ENCODE measurements at regions not wholly inside any gene's neighbourhood (a gene's known extent, or its start where the extent isn't known, plus 50 kb on each side); places are given as distances from the start of the nearest gene placed in this dataset.

DNA sequence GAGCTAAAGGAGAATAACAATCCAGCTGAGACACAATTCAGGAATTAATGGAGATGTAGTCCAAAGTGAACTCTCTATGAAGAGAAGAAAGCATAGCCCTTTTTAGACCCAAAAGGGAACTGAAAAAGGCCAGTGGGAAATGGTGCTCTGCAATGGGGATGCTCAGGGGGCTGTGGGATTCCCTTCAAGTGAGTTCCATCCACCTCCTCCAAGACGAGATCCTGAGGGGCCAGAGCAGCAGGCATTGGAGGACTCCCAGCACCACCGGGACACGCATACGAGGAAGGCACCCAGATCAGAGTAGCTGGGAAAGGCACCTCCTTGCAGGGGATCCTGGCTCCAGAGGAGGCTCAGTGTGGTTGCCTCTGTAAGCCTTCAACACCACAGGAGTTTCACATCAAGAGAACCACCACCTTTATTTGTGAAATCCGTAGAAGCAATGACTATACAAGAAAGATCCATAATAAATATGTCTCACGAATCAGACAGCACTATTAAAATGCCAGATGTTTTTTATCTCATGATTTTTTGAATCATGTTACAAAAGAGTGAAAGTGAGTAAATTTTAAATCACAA lies 288.2 kb downstream of the MED10 start:
- no peak for DNase-seq
- H3K79me1 ChIP-seq (ENCODE audit: low read length) = no peaks in the 10 kb centered on the region
- no CpG with 5 or more reads among the region's 6 CpGs for WGBS (ENCODE audit: extremely low coverage, insufficient coverage, low lambda C conversion rate)
- no peak overlapping the region for H4K8ac ChIP-seq (ENCODE audit: low read depth, low read length)
- H2BK15ac ChIP-seq (replicated peaks; ENCODE audit: low read depth) = no peak overlapping the region
- H2AK5ac ChIP-seq (ENCODE audit: low read length) = no peak overlapping the region
- H3K79me2 ChIP-seq (ENCODE audit: control insufficient read depth, insufficient read depth, low read length) = no peaks in the 10 kb centered on the region
- no peak overlapping the region for H3K4me2 ChIP-seq (ENCODE audit: low read length)
- H3K4me1 ChIP-seq (ENCODE audit: control insufficient read depth, low read depth, low read length) = no peaks in the 10 kb centered on the region
- no peaks in the 10 kb centered on the region for H3K27me3 ChIP-seq (ENCODE audit: insufficient read depth, low read length, poor library complexity)
- no peak overlapping the region for H2BK5ac ChIP-seq (ENCODE audit: low read length)
- no peak overlapping the region for H3K23ac ChIP-seq (ENCODE audit: low read length)
- no peak overlapping the region for H3K4ac ChIP-seq (ENCODE audit: low read depth, low read length)
- H4K5ac ChIP-seq (ENCODE audit: low read length) = no peak overlapping the region
- no peaks in the 10 kb centered on the region for H3K36me3 ChIP-seq (ENCODE audit: control insufficient read depth, insufficient read depth, low read length)
- H3K56ac ChIP-seq (ENCODE audit: low read length) = no peak overlapping the region
- no peak overlapping the region for H2BK120ac ChIP-seq (ENCODE audit: low read depth, low read length)
- H3K4me3 ChIP-seq (ENCODE audit: low read length) = no peak overlapping the region
- H3K9ac ChIP-seq (ENCODE audit: low read length) = no peak overlapping the region
- no peak overlapping the region for H3K18ac ChIP-seq (ENCODE audit: low read length)
- H3K27ac ChIP-seq (ENCODE audit: low read depth, low read length) = no peak overlapping the region

DNA sequence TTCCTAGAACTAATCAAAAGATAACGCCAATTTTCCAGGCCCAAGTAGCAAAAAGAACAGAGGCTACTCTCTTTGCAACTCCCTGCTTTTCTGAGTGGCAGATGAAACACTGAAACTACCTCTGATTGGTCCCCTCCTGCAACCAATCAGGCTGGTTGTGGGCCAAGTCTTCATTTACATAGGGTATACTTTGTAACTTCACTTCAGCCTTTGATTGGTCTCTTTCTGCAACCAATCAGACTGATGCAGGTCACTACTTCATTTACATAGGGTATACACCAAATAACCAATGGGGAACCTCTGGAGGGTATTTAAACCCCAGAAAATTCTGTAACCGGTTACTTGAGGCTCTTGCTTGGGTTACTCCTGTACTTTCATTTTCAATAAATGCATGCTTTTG lies 289.6 kb downstream of the MED10 start:
- Histone ChIP-seq H2BK15ac (replicated peaks; ENCODE audit: low read depth) (no peak overlapping the region), H3K79me2 (ENCODE audit: control insufficient read depth, insufficient read depth, low read length) (no peaks in the 10 kb centered on the region), H3K23ac (ENCODE audit: low read length) (no peak overlapping the region), H3K4me2 (ENCODE audit: low read length) (no peak overlapping the region), H4K8ac (ENCODE audit: low read depth, low read length) (no peak overlapping the region), H2AK5ac (ENCODE audit: low read length) (no peak overlapping the region), H3K4me3 (ENCODE audit: low read length) (no peak overlapping the region), H3K27ac (ENCODE audit: low read depth, low read length) (no peak overlapping the region), H3K4me1 (ENCODE audit: control insufficient read depth, low read depth, low read length) (no peaks in the 10 kb centered on the region), H4K5ac (ENCODE audit: low read length) (no peak overlapping the region), H3K9ac (ENCODE audit: low read length) (no peak overlapping the region), H3K18ac (ENCODE audit: low read length) (no peak overlapping the region), H3K27me3 (ENCODE audit: insufficient read depth, low read length, poor library complexity) (no peaks in the 10 kb centered on the region), H2BK120ac (ENCODE audit: low read depth, low read length) (no peak overlapping the region), H3K56ac (ENCODE audit: low read length) (no peak overlapping the region), H2BK5ac (ENCODE audit: low read length) (no peak overlapping the region), H3K79me1 (ENCODE audit: low read length) (no peaks in the 10 kb centered on the region), H3K36me3 (ENCODE audit: control insufficient read depth, insufficient read depth, low read length) (no peaks in the 10 kb centered on the region), H3K4ac (ENCODE audit: low read depth, low read length) (no peak overlapping the region)
- DNase-seq = no peak
- no CpG with 5 or more reads among the region's 2 CpGs for WGBS (ENCODE audit: extremely low coverage, insufficient coverage, low lambda C conversion rate)

DNA sequence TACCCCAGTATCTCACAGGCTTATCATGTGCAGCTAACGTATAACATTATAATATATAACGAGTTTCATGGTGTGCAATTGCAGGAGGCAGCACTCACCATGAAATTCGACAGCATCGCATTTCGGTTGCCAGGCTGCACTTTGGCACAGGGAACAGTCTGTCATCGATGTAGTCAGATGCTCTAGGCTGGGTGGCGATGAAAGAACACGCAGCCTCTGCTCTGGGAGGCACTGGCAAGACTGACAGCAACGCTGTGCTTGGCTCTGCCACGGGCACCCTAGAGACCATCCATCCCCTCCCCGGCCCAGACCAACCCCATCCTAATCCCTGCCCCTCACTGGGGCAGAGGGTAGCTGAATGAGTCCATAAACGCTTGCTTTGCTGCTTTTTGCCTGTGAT lies 290.8 kb downstream of the MED10 start:
- no peak overlapping the region for H3K56ac ChIP-seq (ENCODE audit: low read length)
- H3K4me3 ChIP-seq (ENCODE audit: low read length) = no peak overlapping the region
- H3K79me1 ChIP-seq (ENCODE audit: low read length) = no peaks in the 10 kb centered on the region
- H3K4me2 ChIP-seq (ENCODE audit: low read length) = no peak overlapping the region
- no peak for DNase-seq
- H3K23ac ChIP-seq (ENCODE audit: low read length) = no peak overlapping the region
- 100% methylated on average over 1 of the region's 12 CpGs for WGBS (ENCODE audit: extremely low coverage, insufficient coverage, low lambda C conversion rate)
- H3K27me3 ChIP-seq (ENCODE audit: insufficient read depth, low read length, poor library complexity) = no peaks in the 10 kb centered on the region
- no peak overlapping the region for H2BK15ac ChIP-seq (replicated peaks; ENCODE audit: low read depth)
- H3K27ac ChIP-seq (ENCODE audit: low read depth, low read length) = no peak overlapping the region
- no peaks in the 10 kb centered on the region for H3K36me3 ChIP-seq (ENCODE audit: control insufficient read depth, insufficient read depth, low read length)
- no peak overlapping the region for H2BK120ac ChIP-seq (ENCODE audit: low read depth, low read length)
- H2AK5ac ChIP-seq (ENCODE audit: low read length) = no peak overlapping the region
- no peaks in the 10 kb centered on the region for H3K4me1 ChIP-seq (ENCODE audit: control insufficient read depth, low read depth, low read length)
- H3K4ac ChIP-seq (ENCODE audit: low read depth, low read length) = no peak overlapping the region
- no peak overlapping the region for H3K18ac ChIP-seq (ENCODE audit: low read length)
- H4K5ac ChIP-seq (ENCODE audit: low read length) = no peak overlapping the region
- H3K9ac ChIP-seq (ENCODE audit: low read length) = no peak overlapping the region
- no peak overlapping the region for H4K8ac ChIP-seq (ENCODE audit: low read depth, low read length)
- no peak overlapping the region for H2BK5ac ChIP-seq (ENCODE audit: low read length)
- H3K79me2 ChIP-seq (ENCODE audit: control insufficient read depth, insufficient read depth, low read length) = no peaks in the 10 kb centered on the region

DNA sequence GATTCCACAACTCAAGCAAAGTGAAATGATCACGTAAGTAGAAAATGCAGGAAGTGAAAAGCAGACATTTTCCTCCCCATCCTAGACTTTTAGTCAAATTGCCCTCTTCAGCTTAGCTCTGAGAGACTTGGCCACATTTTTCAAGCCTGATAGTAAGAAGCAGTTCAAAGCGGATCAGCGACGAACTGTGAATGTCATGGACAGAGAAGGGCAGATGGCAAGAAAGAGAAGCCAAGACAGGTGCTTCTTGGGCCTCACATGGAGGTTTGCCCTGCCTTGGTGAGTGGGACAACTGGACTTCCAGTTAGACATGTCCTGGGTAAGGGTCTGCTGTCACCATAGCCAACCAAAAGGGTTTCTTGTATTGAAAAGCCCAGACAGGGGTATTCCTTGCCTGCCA lies 291.5 kb downstream of the MED10 start:
- Histone ChIP-seq H3K18ac (ENCODE audit: low read length) (no peak overlapping the region), H3K36me3 (ENCODE audit: control insufficient read depth, insufficient read depth, low read length) (no peaks in the 10 kb centered on the region), H2BK5ac (ENCODE audit: low read length) (no peak overlapping the region), H4K8ac (ENCODE audit: low read depth, low read length) (no peak overlapping the region), H3K4me1 (ENCODE audit: control insufficient read depth, low read depth, low read length) (no peaks in the 10 kb centered on the region), H3K9ac (ENCODE audit: low read length) (no peak overlapping the region), H2AK5ac (ENCODE audit: low read length) (no peak overlapping the region), H2BK120ac (ENCODE audit: low read depth, low read length) (no peak overlapping the region), H2BK15ac (replicated peaks; ENCODE audit: low read depth) (no peak overlapping the region), H3K4ac (ENCODE audit: low read depth, low read length) (no peak overlapping the region), H3K79me1 (ENCODE audit: low read length) (no peaks in the 10 kb centered on the region), H3K4me3 (ENCODE audit: low read length) (no peak overlapping the region), H4K5ac (ENCODE audit: low read length) (no peak overlapping the region), H3K27me3 (ENCODE audit: insufficient read depth, low read length, poor library complexity) (no peaks in the 10 kb centered on the region), H3K56ac (ENCODE audit: low read length) (no peak overlapping the region), H3K27ac (ENCODE audit: low read depth, low read length) (no peak overlapping the region), H3K23ac (ENCODE audit: low read length) (no peak overlapping the region), H3K4me2 (ENCODE audit: low read length) (no peak overlapping the region), H3K79me2 (ENCODE audit: control insufficient read depth, insufficient read depth, low read length) (no peaks in the 10 kb centered on the region)
- DNase-seq = no peak
- no CpG with 5 or more reads among the region's 4 CpGs for WGBS (ENCODE audit: extremely low coverage, insufficient coverage, low lambda C conversion rate)

DNA sequence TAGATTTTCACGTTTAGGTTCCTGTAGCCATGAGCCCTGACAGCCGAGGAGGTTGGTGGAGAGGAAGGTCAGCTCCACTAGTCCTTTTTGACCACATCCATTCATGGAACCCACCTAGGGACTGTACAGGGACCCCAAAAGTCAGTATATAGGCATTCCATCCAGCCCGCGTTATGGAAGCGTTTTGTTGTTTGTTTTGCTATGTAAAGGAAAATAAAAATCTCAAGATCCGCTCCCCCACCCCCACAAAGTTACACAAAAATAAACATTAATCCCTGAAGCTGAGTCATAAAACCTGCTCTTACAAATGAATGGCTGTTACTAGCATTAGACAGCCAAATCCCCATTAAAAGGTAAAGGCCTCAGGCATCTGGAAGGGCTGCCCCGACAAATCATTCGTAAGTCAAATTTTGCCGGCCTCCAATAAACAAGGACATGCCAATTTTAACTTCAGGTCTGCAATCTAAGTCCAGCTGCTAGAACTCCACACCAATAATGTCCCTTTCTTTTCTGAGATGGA lies 292.9 kb downstream of the MED10 start:
- H4K8ac ChIP-seq (ENCODE audit: low read depth, low read length) = no peak overlapping the region
- no peak overlapping the region for H2AK5ac ChIP-seq (ENCODE audit: low read length)
- H3K4me1 ChIP-seq (ENCODE audit: control insufficient read depth, low read depth, low read length) = no peaks in the 10 kb centered on the region
- H3K56ac ChIP-seq (ENCODE audit: low read length) = no peak overlapping the region
- H4K5ac ChIP-seq (ENCODE audit: low read length) = no peak overlapping the region
- H2BK120ac ChIP-seq (ENCODE audit: low read depth, low read length) = no peak overlapping the region
- no peaks in the 10 kb centered on the region for H3K36me3 ChIP-seq (ENCODE audit: control insufficient read depth, insufficient read depth, low read length)
- H3K4me3 ChIP-seq (ENCODE audit: low read length) = no peak overlapping the region
- H3K23ac ChIP-seq (ENCODE audit: low read length) = no peak overlapping the region
- H3K27ac ChIP-seq (ENCODE audit: low read depth, low read length) = no peak overlapping the region
- H3K4ac ChIP-seq (ENCODE audit: low read depth, low read length) = no peak overlapping the region
- DNase-seq = no peak
- no peaks in the 10 kb centered on the region for H3K79me1 ChIP-seq (ENCODE audit: low read length)
- no peak overlapping the region for H2BK5ac ChIP-seq (ENCODE audit: low read length)
- no peak overlapping the region for H3K9ac ChIP-seq (ENCODE audit: low read length)
- H3K18ac ChIP-seq (ENCODE audit: low read length) = no peak overlapping the region
- no peaks in the 10 kb centered on the region for H3K27me3 ChIP-seq (ENCODE audit: insufficient read depth, low read length, poor library complexity)
- H3K4me2 ChIP-seq (ENCODE audit: low read length) = no peak overlapping the region
- H2BK15ac ChIP-seq (replicated peaks; ENCODE audit: low read depth) = no peak overlapping the region
- H3K79me2 ChIP-seq (ENCODE audit: control insufficient read depth, insufficient read depth, low read length) = no peaks in the 10 kb centered on the region
- no CpG with 5 or more reads among the region's 9 CpGs for WGBS (ENCODE audit: extremely low coverage, insufficient coverage, low lambda C conversion rate)

DNA sequence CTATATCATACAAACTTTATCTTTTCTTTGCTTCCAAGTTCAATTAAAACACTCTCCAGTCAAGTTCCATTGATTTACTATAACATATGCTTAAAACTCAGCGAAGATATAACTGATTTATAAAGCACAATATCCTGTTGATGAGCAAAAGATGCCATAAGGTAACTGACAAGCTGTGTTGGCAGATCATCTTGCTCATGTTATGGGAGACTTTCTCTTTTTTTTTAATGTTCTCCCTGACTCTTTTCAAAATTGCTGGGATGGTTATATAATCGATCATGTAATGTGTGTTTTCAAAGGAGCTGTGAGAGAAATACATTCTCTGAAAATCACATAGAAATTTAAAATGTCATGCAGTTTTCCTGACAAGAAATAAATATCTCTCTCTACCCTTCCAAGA lies 293.5 kb downstream of the MED10 start:
- no peak overlapping the region for H3K56ac ChIP-seq (ENCODE audit: low read length)
- no peak overlapping the region for H2BK5ac ChIP-seq (ENCODE audit: low read length)
- no peak overlapping the region for H3K4ac ChIP-seq (ENCODE audit: low read depth, low read length)
- no peak overlapping the region for H3K27ac ChIP-seq (ENCODE audit: low read depth, low read length)
- WGBS (ENCODE audit: extremely low coverage, insufficient coverage, low lambda C conversion rate) = no CpG with 5 or more reads among the region's 2 CpGs
- no peak overlapping the region for H2AK5ac ChIP-seq (ENCODE audit: low read length)
- H3K79me1 ChIP-seq (ENCODE audit: low read length) = no peaks in the 10 kb centered on the region
- no peak overlapping the region for H4K8ac ChIP-seq (ENCODE audit: low read depth, low read length)
- no peak overlapping the region for H3K4me3 ChIP-seq (ENCODE audit: low read length)
- no peaks in the 10 kb centered on the region for H3K27me3 ChIP-seq (ENCODE audit: insufficient read depth, low read length, poor library complexity)
- H3K36me3 ChIP-seq (ENCODE audit: control insufficient read depth, insufficient read depth, low read length) = no peaks in the 10 kb centered on the region
- H2BK15ac ChIP-seq (replicated peaks; ENCODE audit: low read depth) = no peak overlapping the region
- no peak overlapping the region for H3K4me2 ChIP-seq (ENCODE audit: low read length)
- DNase-seq = no peak
- H2BK120ac ChIP-seq (ENCODE audit: low read depth, low read length) = no peak overlapping the region
- no peaks in the 10 kb centered on the region for H3K79me2 ChIP-seq (ENCODE audit: control insufficient read depth, insufficient read depth, low read length)
- H3K9ac ChIP-seq (ENCODE audit: low read length) = no peak overlapping the region
- H4K5ac ChIP-seq (ENCODE audit: low read length) = no peak overlapping the region
- no peak overlapping the region for H3K18ac ChIP-seq (ENCODE audit: low read length)
- H3K23ac ChIP-seq (ENCODE audit: low read length) = no peak overlapping the region
- no peaks in the 10 kb centered on the region for H3K4me1 ChIP-seq (ENCODE audit: control insufficient read depth, low read depth, low read length)

Data from mesendoderm (in vitro differentiated cells).